SHP77 (cell line): ENCODE measurements at regions not wholly inside any gene's neighbourhood (a gene's known extent, or its start where the extent isn't known, plus 50 kb on each side); places are given as distances from the start of the nearest gene placed in this dataset.
A peak's percentile ranks its signal among the peaks of the same experiment; 100 is the strongest.

Experiments
- DNase-seq, 2 experiments: peaks; one replicate each; lab custom pipeline; 2025; lab: John Stamatoyannopoulos, UW

DNA sequence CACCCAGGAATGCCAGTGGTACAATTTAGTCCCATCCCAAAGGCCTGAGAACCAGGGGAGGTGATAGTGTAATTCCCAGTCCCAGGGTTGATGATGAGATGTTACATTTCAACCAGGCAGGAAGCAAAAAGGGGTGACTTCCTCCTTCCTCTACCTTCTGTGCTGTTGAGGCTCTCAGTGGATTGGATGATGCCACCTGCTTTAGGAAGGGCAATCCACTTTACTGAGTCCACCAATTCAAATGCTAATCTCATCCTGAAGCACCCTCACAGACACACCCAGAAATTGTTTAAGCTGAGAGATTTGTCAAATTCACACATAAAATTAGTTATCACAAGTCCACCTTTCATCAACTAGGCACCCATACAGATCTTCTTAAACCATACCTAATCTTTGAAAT lies 418.5 kb upstream of the GOLIM4 start:
- no peak for DNase-seq

- DNase-seq = no peak
Measured at GRCh38 chr3:168512802-168513201, 417.1 kb upstream of the GOLIM4 start.

DNA sequence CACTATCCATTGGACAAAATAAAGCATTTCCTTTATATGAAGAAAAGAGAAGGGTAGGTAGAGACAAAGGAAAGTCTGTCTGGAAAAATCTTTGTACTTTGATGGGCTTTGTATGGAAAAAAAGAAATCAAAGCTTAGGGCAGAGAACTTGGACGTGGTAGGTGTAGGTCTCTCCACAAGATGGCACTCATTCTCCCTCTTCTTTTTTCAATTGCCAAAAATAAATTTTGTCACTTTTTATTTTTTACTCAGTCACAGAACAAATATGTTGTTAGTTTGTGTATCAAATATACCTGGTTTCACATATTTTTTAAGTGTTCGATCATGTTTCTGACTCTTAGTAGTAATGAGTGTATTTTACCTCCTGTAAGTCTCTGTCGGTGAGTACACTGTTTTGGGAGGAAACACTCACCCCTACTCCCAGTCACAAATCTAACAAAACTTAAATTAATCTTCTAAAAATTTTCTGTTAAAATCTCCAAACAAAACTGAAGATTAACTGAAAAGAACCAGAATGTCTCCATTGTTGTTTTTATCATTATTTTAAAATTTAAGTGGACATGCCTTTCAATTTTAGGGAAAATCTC lies 415.8 kb upstream of the GOLIM4 start:
- DNase-seq = peak in 1 of 2 experiments; percentile 8

GRCh38 chr3:168506589-168506988 lies 410.9 kb upstream of the GOLIM4 start:
- no peak for DNase-seq

DNA sequence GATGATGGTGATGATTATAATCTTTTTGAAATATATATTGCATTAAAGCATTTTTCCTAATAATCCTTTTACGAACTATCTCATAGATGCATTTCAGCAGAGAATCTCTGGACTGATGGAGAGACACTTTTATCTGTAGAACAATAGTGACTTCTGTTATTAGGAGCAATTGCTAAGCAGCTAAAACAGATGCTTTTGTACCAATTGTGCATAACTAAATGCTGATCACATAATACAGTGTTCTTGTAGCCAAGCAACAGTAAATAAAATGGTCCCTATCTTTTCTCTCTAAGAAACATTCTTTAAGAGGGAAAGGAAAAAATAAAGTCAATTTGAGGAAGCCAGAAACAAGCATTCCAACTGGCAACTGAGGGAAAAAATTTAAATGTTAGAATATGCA lies 405.8 kb upstream of the GOLIM4 start:
- no peak for DNase-seq

DNA sequence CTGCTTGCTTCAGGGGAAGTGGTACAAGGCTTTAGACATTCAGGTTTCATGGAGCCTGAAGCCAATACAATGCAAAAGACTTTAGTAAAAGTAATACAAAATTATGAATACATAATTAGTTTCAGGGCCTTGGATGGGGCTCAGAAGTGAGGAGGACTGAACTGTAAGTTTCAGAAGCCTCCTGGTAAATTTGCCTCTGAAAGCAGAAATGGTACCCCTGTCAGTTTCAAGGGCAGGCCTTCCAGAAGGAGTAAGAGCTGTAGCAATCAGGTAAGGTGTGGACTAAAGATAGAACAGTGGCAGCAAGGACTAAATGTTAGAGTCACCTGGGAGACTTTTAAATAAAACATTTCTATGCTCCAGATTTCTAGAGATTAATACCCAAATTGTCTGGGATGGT lies 402.5 kb upstream of the GOLIM4 start:
- DNase-seq = no peak

GRCh38 chr3:168497741-168498140 lies 402.0 kb upstream of the GOLIM4 start:
- DNase-seq = no peak

GRCh38 chr3:168497183-168497582 lies 401.5 kb upstream of the GOLIM4 start:
- no peak for DNase-seq

DNA sequence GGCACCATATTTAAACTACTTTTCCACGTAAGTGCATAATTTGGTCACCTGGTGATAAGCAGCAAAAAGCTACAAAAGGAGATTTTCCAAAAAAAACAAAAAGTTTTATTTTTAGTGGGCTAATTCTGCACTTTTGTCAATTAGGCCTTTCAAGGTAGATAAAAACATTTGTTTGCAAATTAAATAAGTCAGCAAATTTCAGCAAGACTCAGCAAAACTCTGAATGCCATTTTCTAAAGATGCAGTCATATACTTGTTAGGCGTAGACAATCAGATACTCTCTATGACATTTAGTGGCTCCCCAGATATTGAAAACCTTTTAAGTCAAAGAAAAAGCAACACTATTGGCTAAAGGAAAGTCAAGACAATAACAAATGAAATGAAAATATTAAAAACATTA lies 400.2 kb upstream of the GOLIM4 start:
- no peak for DNase-seq

GRCh38 chr3:168495270-168495669 lies 399.5 kb upstream of the GOLIM4 start:
- DNase-seq = no peak

GRCh38 chr3:168493412-168494205 lies 397.9 kb upstream of the GOLIM4 start:
- no peak for DNase-seq

DNA sequence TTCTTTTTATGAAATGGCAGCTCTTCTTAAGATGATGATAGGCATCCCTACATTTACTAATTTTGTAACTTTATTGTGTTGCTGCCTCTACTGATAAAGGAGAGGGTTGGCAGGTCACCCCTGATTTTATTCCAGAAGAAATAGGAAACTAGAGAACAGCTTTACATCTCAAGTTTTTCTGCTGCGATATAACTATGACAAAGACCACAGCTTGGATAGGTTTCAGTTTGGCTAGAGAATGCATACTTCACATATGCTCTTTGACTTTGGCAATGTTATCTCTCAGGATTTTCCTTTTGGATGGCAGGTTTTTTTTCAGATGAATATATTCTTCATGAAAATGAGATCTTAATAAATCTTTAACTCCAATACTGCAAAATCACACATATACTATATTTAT lies 395.3 kb upstream of the GOLIM4 start:
- no peak for DNase-seq

DNA sequence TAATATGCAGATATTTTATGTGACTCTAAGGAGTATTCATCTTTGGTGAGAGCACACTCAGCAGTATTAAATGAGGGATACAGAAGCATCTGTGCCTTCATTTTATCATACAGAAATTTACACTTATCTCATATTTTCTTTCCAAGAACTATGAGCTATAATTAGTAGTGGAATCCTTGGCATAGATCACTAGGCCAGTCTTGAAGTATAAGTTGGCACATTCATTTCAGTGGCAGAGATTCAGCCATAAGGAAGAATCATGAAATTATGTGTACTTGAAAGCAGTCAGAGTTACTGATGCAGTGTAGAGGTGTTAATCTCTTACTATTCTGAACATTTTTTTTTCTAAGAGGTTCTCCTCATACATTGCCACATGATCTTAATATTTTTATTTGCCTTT lies 393.6 kb upstream of the GOLIM4 start:
- no peak for DNase-seq

GRCh38 chr3:168485936-168486335 lies 390.2 kb upstream of the GOLIM4 start:
- no peak for DNase-seq

DNA sequence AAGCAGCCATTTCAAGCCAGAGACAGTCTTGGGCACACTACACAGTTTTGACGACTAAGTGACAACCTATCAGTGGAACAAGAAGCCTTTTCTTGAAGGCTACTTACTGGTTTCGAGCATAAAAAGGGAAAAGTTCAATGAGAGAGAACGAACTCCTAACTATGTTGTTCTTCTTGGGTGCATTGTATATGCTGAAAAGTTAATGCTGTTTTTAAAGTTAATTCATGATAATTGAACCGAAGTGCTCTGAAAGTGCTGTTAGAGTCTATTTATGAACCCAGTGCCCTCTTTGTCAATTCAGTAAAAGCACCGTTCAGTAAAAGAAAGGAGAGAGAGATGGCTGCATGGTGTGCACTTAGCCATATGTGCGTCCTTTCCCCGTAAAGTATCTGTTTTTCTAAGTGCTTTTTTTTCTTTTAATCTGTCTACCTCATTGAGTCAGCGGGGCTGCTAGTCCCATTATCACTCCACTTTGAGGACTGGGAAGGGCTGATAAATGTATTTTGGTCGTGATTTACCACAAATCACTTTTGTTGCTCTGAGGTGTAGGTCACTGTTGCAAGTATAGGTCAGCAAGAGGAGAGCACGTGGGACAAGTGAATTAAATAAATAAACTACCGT lies 380.7 kb upstream of the GOLIM4 start:
- no peak for DNase-seq

GRCh38 chr3:168475704-168476103 lies 380.0 kb upstream of the GOLIM4 start:
- no peak for DNase-seq

- DNase-seq = no peak
Measured at GRCh38 chr3:168473334-168473890, 377.7 kb upstream of the GOLIM4 start.

DNA sequence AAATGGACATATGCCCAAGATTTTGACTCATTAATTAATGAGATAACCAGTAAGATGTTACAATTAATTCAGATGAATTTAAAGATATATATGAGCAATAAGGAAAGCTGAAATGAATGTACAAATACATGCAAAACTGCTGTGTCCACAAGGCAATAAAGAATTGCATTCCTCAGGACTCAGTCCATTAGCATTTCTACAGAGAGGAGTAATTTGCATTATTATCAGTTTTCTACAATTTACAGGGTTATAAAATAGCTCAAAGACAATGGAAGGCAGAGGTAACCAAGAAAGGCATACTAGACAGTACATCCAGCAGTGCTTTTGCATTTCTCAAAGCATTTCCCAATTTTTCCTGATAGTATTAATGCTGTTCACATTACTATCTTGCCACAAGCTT lies 377.1 kb upstream of the GOLIM4 start:
- DNase-seq = no peak

DNA sequence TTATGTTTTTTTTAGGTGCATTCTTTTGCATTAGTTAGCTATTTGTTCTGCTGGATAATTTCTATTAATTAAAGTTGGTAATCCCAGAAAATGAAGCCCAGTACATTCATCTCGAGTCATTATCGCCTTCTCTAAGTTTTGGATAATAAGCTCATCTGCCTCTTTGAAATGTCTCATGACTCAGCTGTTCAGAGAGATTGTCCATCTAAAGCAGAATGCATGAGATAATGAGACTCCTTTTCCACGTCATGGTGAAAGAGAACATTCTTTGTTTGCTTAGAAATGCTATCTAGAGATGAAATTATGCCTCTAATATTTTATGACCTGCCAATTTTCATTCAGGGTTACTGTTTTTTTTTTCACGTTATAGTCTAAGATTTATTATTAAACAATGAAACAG lies 374.7 kb upstream of the GOLIM4 start:
- DNase-seq = no peak

GRCh38 chr3:168469436-168469835 lies 373.7 kb upstream of the GOLIM4 start:
- no peak for DNase-seq

DNA sequence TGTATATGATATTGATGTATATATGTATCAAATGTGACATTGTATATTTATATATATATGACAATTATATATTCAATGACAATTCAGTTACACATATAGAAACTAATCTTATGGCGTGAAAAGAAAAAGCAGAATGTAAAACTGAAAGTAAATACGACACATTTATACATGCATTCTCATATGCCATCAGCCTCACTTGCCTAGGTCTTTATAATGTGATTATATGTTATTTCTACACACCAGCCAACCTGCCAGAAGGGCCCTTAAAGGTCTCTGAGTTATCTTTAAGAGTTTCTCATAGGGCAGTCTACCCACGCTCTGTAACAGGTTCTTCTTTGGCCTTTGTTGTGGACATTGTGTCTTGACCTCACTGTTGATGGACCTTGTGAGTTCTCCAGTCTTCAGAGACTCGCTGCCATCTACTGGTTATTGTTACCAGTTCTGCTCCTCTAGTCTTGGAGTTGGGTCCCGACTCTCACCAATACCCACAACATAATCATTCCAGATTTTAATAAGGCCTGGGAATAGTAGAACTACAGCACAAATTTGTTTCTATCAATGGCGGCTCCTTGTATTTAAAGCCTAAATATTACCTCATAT lies 371.5 kb upstream of the GOLIM4 start:
- DNase-seq = peak in 1 of 2 experiments; percentile 32

GRCh38 chr3:168461793-168462192 lies 366.1 kb upstream of the GOLIM4 start:
- DNase-seq = no peak
